HG03442 (cell line): ENCODE measurements at regions not wholly inside any gene's neighbourhood (a gene's known extent, or its start where the extent isn't known, plus 50 kb on each side); places are given as distances from the start of the nearest gene placed in this dataset.
"Not testable (repeated sequence)": the region's sequence is repeated elsewhere in the genome, so short reads cannot be mapped to it uniquely, and the experiment has no call there.

Source experiments
- ATAC-seq: cut with Tn5 transposase; IDR thresholded peaks from one replicate; pipeline ENCODE4 v1.9.1; 2021; ENCODE audit warnings: mild to moderate bottlenecking, moderate library complexity; ENCODE audit not compliant: unreplicated experiment

DNA sequence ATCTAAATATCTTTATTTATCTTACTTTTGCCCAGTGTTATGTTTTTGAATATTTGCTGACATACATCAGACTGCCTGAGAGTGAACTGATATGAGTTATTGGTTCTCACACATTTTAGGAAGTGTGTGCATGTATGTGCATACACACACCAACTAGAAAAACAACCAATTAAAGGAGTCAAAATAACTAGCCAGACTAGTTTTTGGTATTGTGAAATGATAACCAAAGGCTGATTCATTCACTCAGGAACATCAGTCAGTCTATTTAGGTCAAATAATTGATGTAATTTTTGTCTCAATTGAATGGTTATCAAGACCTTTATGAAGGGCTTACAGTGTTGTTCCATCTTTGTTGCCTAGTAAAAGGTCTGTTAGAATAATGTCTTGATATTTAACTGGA, 369.3 kb upstream of the VRK2 start:
- no peak for ATAC-seq

DNA sequence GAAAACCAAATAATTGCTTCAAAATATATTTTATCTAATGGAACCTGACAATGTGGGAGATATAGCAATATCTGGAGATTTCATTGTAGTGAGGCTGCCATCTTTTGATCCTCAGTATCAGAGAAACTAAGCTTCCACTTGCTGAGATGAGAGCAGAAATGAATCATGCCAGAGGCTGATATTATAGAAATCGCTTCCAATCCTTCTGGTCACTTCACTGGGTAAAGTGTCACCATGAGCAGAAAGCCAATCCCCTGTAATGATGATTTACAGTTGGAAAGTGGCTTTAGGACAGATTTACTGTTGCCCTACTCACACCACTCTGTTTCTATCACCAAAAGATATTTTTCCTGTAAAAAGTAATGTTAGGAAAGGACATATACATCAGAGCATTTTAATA, 365.0 kb upstream of the VRK2 start:
- no peak for ATAC-seq

GRCh38 chr2:57685032-57685431, 361.6 kb upstream of the VRK2 start:
- ATAC-seq = no peak

- no peak for ATAC-seq
Measured at GRCh38 chr2:57692395-57692794, 354.2 kb upstream of the VRK2 start.

DNA sequence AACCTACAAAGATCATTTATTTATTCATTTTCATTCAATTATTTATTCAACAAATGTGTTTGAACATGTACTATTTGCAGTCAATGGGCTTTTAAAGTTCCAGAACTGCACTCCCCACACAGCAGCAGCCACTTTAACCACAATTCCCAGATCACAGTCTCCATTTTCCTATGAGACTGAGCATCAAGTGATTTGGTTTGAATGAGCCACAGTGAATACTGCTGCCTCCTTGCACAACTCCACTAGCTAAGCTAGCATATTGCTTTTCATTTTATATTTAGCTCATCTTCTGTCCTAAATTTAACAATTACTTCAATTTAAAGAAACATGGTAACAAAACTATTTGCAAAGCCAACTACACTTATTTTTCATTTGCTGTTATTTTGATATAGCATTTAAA, 353.4 kb upstream of the VRK2 start:
- no peak for ATAC-seq

DNA sequence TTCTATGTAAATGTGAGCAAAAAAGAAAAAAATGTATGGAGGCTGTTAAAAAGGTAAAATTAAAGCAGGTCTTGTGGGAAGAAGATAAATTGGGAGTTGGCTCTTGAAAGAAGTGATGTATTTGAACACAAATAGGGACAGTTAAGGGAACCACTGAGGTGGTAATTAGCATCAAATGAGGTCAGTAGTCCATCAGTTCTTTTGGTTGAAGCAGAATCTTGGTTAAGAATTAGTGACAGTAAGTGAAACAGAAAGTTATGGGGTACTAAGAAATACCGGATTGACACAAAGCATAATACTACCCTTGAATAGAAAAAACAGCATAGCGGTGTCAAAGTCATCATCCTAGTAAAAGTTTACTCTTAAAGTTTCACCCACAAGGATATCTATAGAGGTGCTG, 352.6 kb upstream of the VRK2 start:
- ATAC-seq = no peak

DNA sequence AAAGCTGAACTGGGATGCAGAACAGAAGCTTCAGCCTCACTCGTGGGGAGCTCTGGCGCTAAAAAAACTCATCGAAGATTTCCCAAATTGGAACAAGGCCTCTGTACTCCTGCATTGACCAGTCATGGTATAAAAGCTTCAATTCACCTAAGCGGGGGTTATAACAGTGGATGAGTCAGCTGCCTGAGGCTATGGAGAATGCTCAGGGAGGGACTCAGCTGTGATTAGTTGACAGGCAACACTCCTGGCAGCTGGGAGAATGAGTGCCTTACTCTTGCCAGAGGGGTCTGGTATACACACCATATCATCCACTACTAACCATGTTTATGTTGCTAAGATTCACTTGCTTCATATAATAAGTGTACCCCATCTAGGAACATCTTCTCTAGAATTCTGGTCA, 350.6 kb upstream of the VRK2 start:
- no peak for ATAC-seq

- ATAC-seq = no peak
Measured at GRCh38 chr2:57698392-57698791, 348.2 kb upstream of the VRK2 start.

GRCh38 chr2:57698935-57699449, 347.6 kb upstream of the VRK2 start:
- ATAC-seq = no peak

DNA sequence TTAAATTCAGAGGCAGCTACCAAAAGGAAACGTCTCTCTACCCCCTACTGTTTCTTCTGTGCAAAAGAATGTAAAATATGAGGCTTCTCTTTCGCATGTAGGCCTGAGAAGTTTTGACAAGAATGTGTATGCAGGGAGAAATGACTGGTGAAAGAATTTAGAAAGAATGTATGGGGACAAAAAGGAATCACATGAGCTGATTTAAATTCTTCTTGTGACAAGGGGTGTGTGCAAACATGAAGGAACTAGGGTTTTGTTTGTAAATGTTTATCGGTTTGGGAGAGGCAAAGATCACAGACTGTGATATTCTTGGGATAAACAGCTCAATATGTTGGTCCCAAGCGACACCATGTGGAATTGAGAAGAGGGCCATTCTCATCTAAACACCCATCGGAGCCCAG, 345.2 kb upstream of the VRK2 start:
- no peak for ATAC-seq

DNA sequence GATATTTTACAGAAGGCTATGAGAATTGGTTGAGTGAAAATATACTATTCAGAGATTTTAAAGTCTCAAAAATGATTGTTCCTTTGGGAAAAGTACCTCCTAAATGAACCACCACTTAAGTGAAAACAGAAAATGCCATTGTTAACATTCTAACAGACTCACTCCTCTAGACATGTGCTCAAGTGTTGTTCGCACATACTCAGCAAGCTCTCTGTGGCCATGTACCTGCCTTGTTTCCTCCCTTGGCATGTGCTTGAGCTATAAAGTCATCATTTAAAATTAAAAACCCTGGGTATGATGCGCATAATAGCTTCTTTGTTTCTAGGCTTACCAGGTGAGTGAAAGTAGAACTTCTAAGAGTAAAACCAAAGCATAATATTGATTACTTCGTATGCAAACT, 343.2 kb upstream of the VRK2 start:
- ATAC-seq = no peak

DNA sequence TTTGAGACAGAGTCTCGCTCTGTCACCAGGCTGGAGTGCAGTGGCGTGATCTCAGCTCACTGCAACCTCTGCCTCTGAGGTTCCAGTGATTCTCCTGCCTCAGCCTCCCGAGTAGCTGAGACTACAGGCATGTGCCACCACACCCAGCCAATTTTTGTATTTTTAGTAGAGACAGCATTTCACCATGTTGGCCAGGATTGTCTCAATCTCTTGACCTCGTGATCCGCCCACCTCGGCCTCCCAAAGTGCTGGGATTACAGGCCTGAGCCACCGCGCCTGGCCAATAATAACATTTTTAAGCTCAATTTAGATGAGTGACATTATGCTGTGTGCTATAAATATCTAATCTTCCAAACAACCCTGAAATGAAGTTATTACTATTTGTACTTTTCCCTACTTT, 338.8 kb upstream of the VRK2 start:
- ATAC-seq = not testable (repeated sequence)

- ATAC-seq = no peak
Measured at GRCh38 chr2:57711991-57712390, 334.6 kb upstream of the VRK2 start.

DNA sequence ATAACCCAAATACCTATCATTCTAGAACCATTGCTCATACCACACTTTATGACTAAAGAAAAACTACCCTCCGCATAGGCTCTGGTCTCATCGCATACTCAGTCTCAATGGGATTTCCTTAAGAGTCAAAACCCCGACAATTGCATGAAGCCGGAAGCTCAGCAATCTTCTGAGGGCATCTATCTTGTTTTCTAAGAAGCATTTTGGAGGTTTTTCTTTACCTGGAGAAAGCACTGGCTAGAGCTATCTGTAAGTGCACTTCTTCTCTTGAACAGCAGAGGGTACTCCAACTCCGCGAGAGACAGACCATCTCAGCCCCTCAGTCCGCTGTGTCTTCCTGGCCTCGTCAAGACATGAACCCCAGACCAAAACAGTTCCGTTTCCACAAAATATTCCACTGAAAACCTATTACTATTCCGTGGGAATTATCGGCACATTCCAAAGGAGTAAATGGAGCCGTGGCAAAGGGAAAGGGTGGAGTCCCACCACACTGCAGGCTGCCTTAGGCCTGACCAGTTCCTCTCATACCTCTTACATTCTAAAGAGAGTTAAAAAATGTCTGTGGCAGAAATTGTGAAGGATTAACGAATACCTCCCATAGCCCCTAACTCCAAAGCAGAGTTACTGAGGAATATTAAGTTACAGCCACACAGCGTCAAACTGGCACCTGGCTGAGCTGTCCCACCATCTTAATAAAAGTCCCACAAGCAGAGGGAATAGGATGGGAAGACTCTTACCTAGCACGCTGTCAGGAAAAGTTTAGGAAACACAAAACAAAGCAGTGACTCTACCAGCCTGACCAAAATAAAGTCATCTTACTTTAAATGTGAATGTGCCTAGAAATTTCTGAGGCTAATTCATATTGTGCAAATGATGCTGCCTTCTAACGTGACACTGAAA, 325.6 kb upstream of the VRK2 start:
- peak; percentile 100 for ATAC-seq

- ATAC-seq = no peak
Measured at GRCh38 chr2:57725337-57725947, 321.2 kb upstream of the VRK2 start.

- ATAC-seq = peak; percentile 75
Measured at GRCh38 chr2:57726294-57726693, 320.3 kb upstream of the VRK2 start.

- no peak for ATAC-seq
Measured at GRCh38 chr2:57728691-57729090, 317.9 kb upstream of the VRK2 start.

GRCh38 chr2:57733956-57734355, 312.6 kb upstream of the VRK2 start:
- ATAC-seq = no peak

DNA sequence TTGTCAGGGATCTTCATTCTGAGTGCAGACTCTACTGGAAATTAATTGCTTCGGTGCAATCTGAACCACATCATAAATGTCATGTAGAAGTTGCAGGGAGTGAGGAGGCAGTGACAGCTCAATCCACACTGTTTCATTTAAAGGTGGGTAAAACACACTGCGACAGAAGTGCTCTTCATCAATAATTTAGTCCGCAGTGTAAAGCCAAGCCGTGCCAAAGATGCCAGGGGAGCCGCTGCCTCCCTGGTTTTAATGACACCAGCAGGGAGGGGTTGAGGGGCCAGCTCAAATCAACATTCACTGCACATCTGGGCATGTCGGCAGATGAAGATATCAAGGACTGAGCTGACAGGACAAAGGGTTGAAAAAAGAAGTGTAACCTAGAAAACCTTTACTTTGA, 305.7 kb upstream of the VRK2 start:
- ATAC-seq = no peak

DNA sequence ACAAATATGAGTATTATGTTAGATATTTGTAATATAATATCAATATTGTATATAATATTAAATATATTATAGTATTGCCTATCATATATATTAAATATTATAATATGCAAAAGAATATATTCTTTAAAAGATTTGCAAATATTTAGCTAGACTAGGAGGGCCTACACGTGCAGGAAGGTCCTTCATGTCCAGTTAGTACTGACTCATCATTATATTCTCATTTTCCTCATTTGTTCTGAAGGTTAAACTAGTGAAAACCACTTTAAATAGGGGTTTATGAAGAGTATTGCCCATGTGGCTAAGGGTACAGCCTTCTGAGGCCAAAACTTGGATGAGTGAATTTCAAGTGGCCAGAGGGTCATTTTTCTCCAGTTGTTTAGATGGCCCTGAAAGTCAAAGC, 293.0 kb upstream of the VRK2 start:
- no peak for ATAC-seq

DNA sequence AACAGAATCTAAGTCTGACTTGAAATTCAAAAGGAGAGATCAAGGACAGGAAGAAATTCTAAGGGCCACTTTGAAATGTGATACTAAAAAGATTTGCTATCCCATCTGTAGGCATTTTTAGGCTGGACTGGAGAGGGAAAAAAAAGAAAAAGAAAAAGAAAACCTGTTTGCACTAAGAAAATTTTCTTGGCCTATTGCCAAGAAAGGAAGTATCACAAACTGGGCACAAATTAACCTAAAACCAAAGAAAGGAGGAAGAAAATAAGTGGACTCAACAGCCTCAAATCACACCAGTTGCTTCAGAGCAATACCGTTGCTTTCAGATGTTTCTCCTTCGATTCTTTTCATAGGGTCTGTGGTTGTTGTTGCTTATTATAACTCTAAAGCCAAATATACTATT, 287.9 kb upstream of the VRK2 start:
- no peak for ATAC-seq

DNA sequence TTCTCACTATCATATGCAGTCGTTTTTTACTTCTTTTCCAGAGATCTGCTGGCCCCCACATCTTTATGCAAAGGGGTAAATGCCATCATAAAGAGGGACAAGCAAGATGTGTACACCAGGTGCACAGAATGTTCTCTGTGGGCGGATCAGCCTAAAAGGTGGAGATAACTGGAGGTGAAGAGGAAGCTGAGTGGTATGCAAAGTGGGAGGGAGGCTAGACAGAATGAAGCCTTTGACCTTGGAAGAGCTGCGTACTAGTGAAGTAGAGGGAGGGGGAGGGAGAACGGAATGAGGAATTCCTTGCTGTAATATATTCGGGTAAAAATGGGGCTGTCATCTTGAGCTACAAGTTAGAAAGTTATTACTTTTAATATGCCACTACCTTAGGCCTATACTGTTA, 287.5 kb upstream of the VRK2 start:
- no peak for ATAC-seq
